ENCODE measurements at regions not wholly inside any gene's neighbourhood (a gene's known extent, or its start where the extent isn't known, plus 50 kb on each side); places are given as distances from the start of the nearest gene placed in this dataset.
A peak's percentile ranks its signal among the peaks of the same experiment; 100 is the strongest.

- Histone ChIP-seq H3K4me1 (ENCODE audit: control insufficient read depth, insufficient read depth, low read length) (peaks cover 28% of the 10 kb centered on the region), H3K4me3 (ENCODE audit: low read length in 2 of 2) (no peak overlapping the region), H3K36me3 (ENCODE audit: control insufficient read depth in 2 of 2, insufficient read depth in 2 of 2, low read length in 2 of 2) (no peaks in the 10 kb centered on the region), H3K9me3 (ENCODE audit: control insufficient read depth in 2 of 2, low read length in 2 of 2) (no peaks in the 10 kb centered on the region), H3K9ac (ENCODE audit: low read length in 2 of 2) (no peak overlapping the region), H3K27ac (ENCODE audit: low read length) (no peak overlapping the region), H3K27me3 (ENCODE audit: control insufficient read depth in 1 of 2, insufficient read depth in 2 of 2, low read length in 2 of 2) (peaks cover 0 to 4% of the 10 kb centered on the region in 2 donors)
Observed at GRCh38 chrX:10021461-10022272, 54.5 kb downstream of the CLDN34 start.

DNA sequence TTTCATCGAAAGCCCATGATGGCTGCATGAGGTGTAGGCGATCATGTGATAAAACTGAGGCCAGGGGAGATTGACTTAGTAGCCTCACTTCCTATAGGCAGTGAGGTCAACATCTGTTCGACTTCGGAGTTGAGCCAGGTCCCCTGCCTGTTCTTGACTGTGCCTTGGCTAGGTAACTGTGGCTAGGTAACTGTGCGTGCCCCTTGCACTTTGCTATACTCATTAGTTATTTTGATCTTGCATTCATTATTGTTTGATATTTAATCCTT lies 55.0 kb downstream of the CLDN34 start:
- H3K27me3 ChIP-seq (ENCODE audit: control insufficient read depth in 1 of 2, insufficient read depth in 2 of 2, low read length in 2 of 2), result peaks cover 0 to 4% of the 10 kb centered on the region in 2 donors
- H3K36me3 ChIP-seq (ENCODE audit: control insufficient read depth in 2 of 2, insufficient read depth in 2 of 2, low read length in 2 of 2), result no peaks in the 10 kb centered on the region
- H3K27ac ChIP-seq (ENCODE audit: low read length), result no peak overlapping the region

DNA sequence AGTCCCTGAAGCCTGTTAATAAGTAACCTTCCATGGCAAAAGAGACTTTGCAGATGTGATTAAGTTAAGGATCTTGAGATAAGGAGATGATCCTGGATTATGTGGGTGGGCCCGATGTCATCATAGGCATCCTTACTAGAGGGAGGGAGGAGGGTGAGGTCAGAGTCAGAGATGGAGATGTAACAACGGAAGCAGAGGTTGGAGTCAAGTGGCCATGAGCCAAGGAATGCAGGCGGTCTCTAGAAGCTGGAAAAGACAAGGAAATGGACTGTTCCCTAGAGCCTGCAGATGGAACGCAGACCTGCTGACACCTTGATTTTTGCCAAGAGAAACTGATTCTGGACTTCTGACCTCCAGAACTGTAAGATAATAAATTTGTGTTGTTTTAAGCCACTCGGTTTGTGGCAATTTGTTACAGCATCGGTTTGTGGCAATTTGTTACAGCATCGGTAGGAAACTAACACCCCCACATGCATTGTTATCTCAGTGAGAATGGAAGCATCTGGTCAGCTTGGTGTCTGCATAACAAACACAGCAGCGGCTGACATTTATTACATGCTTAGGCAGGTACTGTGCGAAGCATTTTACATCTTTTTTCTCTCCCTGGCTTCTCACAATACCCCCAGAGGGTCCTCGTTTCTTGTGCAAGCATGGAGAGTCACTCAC lies 55.6 kb downstream of the CLDN34 start:
- no peak overlapping the region for H3K27ac ChIP-seq (ENCODE audit: low read length)
- H3K4me1 ChIP-seq (ENCODE audit: control insufficient read depth, insufficient read depth, low read length), result peaks cover 22% of the 10 kb centered on the region
- no peak overlapping the region for H3K9ac ChIP-seq (ENCODE audit: low read length in 2 of 2)
- H3K4me3 ChIP-seq (ENCODE audit: low read length in 2 of 2), result peak overlapping the region in 1 of 2 donors; percentile 12
- no peaks in the 10 kb centered on the region for H3K9me3 ChIP-seq (ENCODE audit: control insufficient read depth in 2 of 2, low read length in 2 of 2)
- peaks cover 0 to 4% of the 10 kb centered on the region in 2 donors for H3K27me3 ChIP-seq (ENCODE audit: control insufficient read depth in 1 of 2, insufficient read depth in 2 of 2, low read length in 2 of 2)
- no peaks in the 10 kb centered on the region for H3K36me3 ChIP-seq (ENCODE audit: control insufficient read depth in 2 of 2, insufficient read depth in 2 of 2, low read length in 2 of 2)

More for the DNA sequence above, 55.0 kb downstream of the CLDN34 start:
- Histone ChIP-seq H3K4me1 (ENCODE audit: control insufficient read depth, insufficient read depth, low read length) (peaks cover 24% of the 10 kb centered on the region), H3K9me3 (ENCODE audit: control insufficient read depth in 2 of 2, low read length in 2 of 2) (no peaks in the 10 kb centered on the region), H3K4me3 (ENCODE audit: low read length in 2 of 2) (peak overlapping the region in 1 of 2 donors; percentile 12), H3K9ac (ENCODE audit: low read length in 2 of 2) (no peak overlapping the region)

DNA sequence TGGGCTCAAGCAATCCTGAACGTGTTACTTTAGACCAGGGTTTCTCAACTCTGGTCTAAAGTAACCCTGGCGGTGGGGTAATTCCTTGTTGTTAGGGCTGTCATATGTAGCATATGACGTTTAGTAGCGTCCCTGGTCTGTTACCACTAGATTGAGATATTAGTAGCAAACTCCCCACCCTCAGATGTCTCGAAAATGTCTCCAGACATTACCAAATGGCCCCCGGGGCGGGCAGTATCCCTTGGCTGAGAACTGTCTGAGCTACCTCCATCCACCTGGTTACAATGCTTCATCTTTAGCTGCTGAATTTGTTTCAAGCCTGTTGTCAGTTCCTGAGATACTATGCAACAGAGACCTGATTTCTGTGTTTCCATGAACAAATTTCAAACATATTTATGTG lies 56.7 kb downstream of the CLDN34 start:
- no peak overlapping the region for H3K9ac ChIP-seq (ENCODE audit: low read length in 2 of 2)
- no peaks in the 10 kb centered on the region for H3K9me3 ChIP-seq (ENCODE audit: control insufficient read depth in 2 of 2, low read length in 2 of 2)
- H3K4me3 ChIP-seq (ENCODE audit: low read length in 2 of 2), result no peak overlapping the region
- peaks cover 0 to 4% of the 10 kb centered on the region in 2 donors for H3K27me3 ChIP-seq (ENCODE audit: control insufficient read depth in 1 of 2, insufficient read depth in 2 of 2, low read length in 2 of 2)
- no peaks in the 10 kb centered on the region for H3K36me3 ChIP-seq (ENCODE audit: control insufficient read depth in 2 of 2, insufficient read depth in 2 of 2, low read length in 2 of 2)
- H3K27ac ChIP-seq (ENCODE audit: low read length), result no peak overlapping the region
- H3K4me1 ChIP-seq (ENCODE audit: control insufficient read depth, insufficient read depth, low read length), result peaks cover 20% of the 10 kb centered on the region

DNA sequence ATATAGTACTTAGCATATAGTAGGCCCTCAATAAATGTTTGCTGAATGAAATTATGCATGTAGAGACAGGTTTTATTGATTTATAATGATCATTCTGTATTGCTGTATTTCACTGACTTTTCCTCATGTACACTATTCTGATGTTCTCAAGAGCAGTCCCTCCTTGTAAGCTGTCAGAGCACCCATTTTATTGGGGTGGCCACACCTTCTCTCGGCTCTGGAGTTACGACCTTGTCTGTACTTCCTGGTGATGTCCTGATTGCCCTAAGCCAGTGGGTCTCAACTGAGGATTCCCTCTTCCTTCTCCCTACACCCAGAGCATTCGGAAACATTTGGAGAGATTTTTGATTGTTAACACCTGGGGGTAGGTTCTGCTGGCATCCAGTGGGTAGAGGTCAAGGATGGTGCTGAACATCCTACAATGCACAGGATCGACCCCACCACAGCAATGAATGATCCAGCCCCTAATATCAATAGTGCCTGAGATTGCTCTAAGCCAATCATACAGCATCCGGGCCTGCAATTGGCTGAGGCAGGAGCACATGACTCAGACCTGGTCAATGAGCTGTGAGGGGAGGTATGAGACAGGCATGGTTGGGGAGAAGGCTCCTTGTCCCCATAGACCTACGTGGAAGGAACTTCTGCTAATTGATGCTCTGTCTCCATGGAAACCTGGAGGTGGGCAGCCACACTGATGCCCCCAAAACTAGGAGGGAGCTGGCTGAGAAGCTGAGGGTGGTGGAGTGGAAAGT lies 58.8 kb downstream of the CLDN34 start:
- Histone ChIP-seq H3K4me1 (ENCODE audit: control insufficient read depth, insufficient read depth, low read length) (peaks cover 19% of the 10 kb centered on the region), H3K27ac (ENCODE audit: low read length) (no peak overlapping the region), H3K27me3 (ENCODE audit: control insufficient read depth in 1 of 2, insufficient read depth in 2 of 2, low read length in 2 of 2) (peaks cover 0 to 4% of the 10 kb centered on the region in 2 donors), H3K9me3 (ENCODE audit: control insufficient read depth in 2 of 2, low read length in 2 of 2) (no peaks in the 10 kb centered on the region), H3K4me3 (ENCODE audit: low read length in 2 of 2) (no peak overlapping the region), H3K9ac (ENCODE audit: low read length in 2 of 2) (no peak overlapping the region), H3K36me3 (ENCODE audit: control insufficient read depth in 2 of 2, insufficient read depth in 2 of 2, low read length in 2 of 2) (no peaks in the 10 kb centered on the region)

- H3K27ac ChIP-seq (ENCODE audit: low read length), result no peak overlapping the region
- peaks cover 22% of the 10 kb centered on the region for H3K4me1 ChIP-seq (ENCODE audit: control insufficient read depth, insufficient read depth, low read length)
- H3K36me3 ChIP-seq (ENCODE audit: control insufficient read depth in 2 of 2, insufficient read depth in 2 of 2, low read length in 2 of 2), result no peaks in the 10 kb centered on the region
- H3K9me3 ChIP-seq (ENCODE audit: control insufficient read depth in 2 of 2, low read length in 2 of 2), result no peaks in the 10 kb centered on the region
- peaks cover 0 to 2% of the 10 kb centered on the region in 2 donors for H3K27me3 ChIP-seq (ENCODE audit: control insufficient read depth in 1 of 2, insufficient read depth in 2 of 2, low read length in 2 of 2)
- no peak overlapping the region for H3K4me3 ChIP-seq (ENCODE audit: low read length in 2 of 2)
- H3K9ac ChIP-seq (ENCODE audit: low read length in 2 of 2), result no peak overlapping the region
Observed at GRCh38 chrX:10028283-10029104, 61.3 kb downstream of the CLDN34 start.

- Histone ChIP-seq H3K9ac (ENCODE audit: low read length in 2 of 2) (no peak overlapping the region), H3K9me3 (ENCODE audit: control insufficient read depth in 2 of 2, low read length in 2 of 2) (no peaks in the 10 kb centered on the region), H3K27me3 (ENCODE audit: control insufficient read depth in 1 of 2, insufficient read depth in 2 of 2, low read length in 2 of 2) (no peaks in the 10 kb centered on the region), H3K4me3 (ENCODE audit: low read length in 2 of 2) (no peak overlapping the region), H3K27ac (ENCODE audit: low read length) (no peak overlapping the region), H3K36me3 (ENCODE audit: control insufficient read depth in 2 of 2, insufficient read depth in 2 of 2, low read length in 2 of 2) (no peaks in the 10 kb centered on the region), H3K4me1 (ENCODE audit: control insufficient read depth, insufficient read depth, low read length) (peaks cover 18% of the 10 kb centered on the region)
Observed at GRCh38 chrX:10030570-10030969, 63.4 kb downstream of the CLDN34 start.

DNA sequence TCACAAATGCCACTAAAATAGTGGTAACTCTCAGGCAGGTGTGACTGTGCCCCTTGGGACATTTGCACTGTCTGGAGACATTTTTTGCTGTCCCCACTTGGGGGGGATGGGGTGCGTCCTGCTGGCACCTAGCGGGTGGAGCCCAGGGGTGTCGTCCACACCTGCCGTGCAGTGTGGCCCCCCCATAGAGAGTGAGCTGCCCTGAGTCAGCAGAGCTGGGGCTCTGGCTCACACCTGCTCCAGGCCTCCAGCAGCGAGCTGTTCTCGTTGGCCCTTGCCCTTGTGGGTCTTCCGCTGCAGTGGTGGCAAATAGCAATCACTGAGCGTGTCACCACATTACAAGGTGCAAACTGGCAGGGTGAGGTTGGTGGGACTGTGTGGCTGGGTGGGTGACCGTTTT lies 64.6 kb downstream of the CLDN34 start:
- no peak overlapping the region for H3K4me3 ChIP-seq (ENCODE audit: low read length in 2 of 2)
- H3K27ac ChIP-seq (ENCODE audit: low read length), result no peak overlapping the region
- no peaks in the 10 kb centered on the region for H3K36me3 ChIP-seq (ENCODE audit: control insufficient read depth in 2 of 2, insufficient read depth in 2 of 2, low read length in 2 of 2)
- no peak overlapping the region for H3K9ac ChIP-seq (ENCODE audit: low read length in 2 of 2)
- H3K4me1 ChIP-seq (ENCODE audit: control insufficient read depth, insufficient read depth, low read length), result peaks cover 15% of the 10 kb centered on the region
- H3K27me3 ChIP-seq (ENCODE audit: control insufficient read depth in 1 of 2, insufficient read depth in 2 of 2, low read length in 2 of 2), result no peaks in the 10 kb centered on the region
- no peaks in the 10 kb centered on the region for H3K9me3 ChIP-seq (ENCODE audit: control insufficient read depth in 2 of 2, low read length in 2 of 2)

DNA sequence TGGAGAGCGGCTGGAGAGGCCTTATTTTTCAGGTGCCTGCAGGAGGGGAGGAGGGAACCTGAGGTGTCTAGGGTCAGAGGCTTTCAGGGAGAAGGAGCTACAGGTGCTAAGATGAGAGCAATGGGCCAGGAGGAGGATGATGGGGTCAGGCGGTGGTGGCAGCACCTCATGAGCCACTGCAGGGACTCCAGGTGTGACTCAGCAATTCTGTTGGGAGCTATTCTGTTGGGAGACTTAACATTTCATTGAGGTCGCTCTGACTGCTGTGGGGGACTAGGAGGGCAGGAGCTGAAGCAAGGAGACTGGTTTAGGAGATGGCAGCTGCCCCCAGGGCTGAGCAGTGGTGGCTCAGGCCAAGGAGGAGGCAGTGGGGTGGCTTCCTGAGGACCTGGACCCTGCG lies 65.0 kb downstream of the CLDN34 start:
- H3K4me3 ChIP-seq (ENCODE audit: low read length in 2 of 2), result no peak overlapping the region
- H3K9me3 ChIP-seq (ENCODE audit: control insufficient read depth in 2 of 2, low read length in 2 of 2), result no peaks in the 10 kb centered on the region
- no peaks in the 10 kb centered on the region for H3K36me3 ChIP-seq (ENCODE audit: control insufficient read depth in 2 of 2, insufficient read depth in 2 of 2, low read length in 2 of 2)
- peaks cover 15% of the 10 kb centered on the region for H3K4me1 ChIP-seq (ENCODE audit: control insufficient read depth, insufficient read depth, low read length)
- H3K9ac ChIP-seq (ENCODE audit: low read length in 2 of 2), result no peak overlapping the region
- no peak overlapping the region for H3K27ac ChIP-seq (ENCODE audit: low read length)
- H3K27me3 ChIP-seq (ENCODE audit: control insufficient read depth in 1 of 2, insufficient read depth in 2 of 2, low read length in 2 of 2), result no peaks in the 10 kb centered on the region

- no peak overlapping the region for H3K4me3 ChIP-seq (ENCODE audit: low read length in 2 of 2)
- H3K27ac ChIP-seq (ENCODE audit: low read length), result no peak overlapping the region
- H3K4me1 ChIP-seq (ENCODE audit: control insufficient read depth, insufficient read depth, low read length), result peaks cover 15% of the 10 kb centered on the region
- H3K27me3 ChIP-seq (ENCODE audit: control insufficient read depth in 1 of 2, insufficient read depth in 2 of 2, low read length in 2 of 2), result no peaks in the 10 kb centered on the region
- H3K9me3 ChIP-seq (ENCODE audit: control insufficient read depth in 2 of 2, low read length in 2 of 2), result no peaks in the 10 kb centered on the region
- H3K9ac ChIP-seq (ENCODE audit: low read length in 2 of 2), result no peak overlapping the region
- no peaks in the 10 kb centered on the region for H3K36me3 ChIP-seq (ENCODE audit: control insufficient read depth in 2 of 2, insufficient read depth in 2 of 2, low read length in 2 of 2)
Observed at GRCh38 chrX:10033375-10034007, 66.3 kb downstream of the CLDN34 start.
